Trophoblast cell (in vitro differentiated cells and primary cell): ENCODE measurements at regions not wholly inside any gene's neighbourhood (a gene's known extent, or its start where the extent isn't known, plus 50 kb on each side); places are given as distances from the start of the nearest gene placed in this dataset.

Source experiments
- DNase-seq, 2 donors: peaks; one replicate each; pipeline ENCODE4 v3.0.0-alpha.2; 2016
- H2AFZ ChIP-seq: 2 replicates; pipeline ENCODE4 v1.6.1; 2013; ENCODE audit warnings: low read length, moderate library complexity, mild to moderate bottlenecking; ENCODE audit not compliant: insufficient read depth, poor library complexity
- H2AK5ac ChIP-seq: 2 replicates; pipeline ENCODE4 v1.6.1; 2013; ENCODE audit warnings: mild to moderate bottlenecking, low read length
- H2BK120ac ChIP-seq: 2 replicates; pipeline ENCODE4 v1.6.1; 2013; ENCODE audit warnings: low read length, mild to moderate bottlenecking, moderate library complexity; ENCODE audit not compliant: insufficient read depth, poor library complexity
- H2BK12ac ChIP-seq: 2 replicates; pipeline ENCODE4 v1.6.1; 2013; ENCODE audit warnings: mild to moderate bottlenecking, low read length, moderate library complexity
- H2BK5ac ChIP-seq: 2 replicates; pipeline ENCODE4 v1.6.1; 2013; ENCODE audit warnings: low read length, low read depth, moderate library complexity, mild to moderate bottlenecking; ENCODE audit not compliant: poor library complexity
- H3K14ac ChIP-seq: 2 replicates; pipeline ENCODE4 v1.6.1; 2013; ENCODE audit warnings: mild to moderate bottlenecking, low read length
- H3K18ac ChIP-seq: 2 replicates; pipeline ENCODE4 v1.6.1; 2013; ENCODE audit warnings: mild to moderate bottlenecking, low read length
- H3K23ac ChIP-seq: 2 replicates; pipeline ENCODE4 v1.6.1; 2013; ENCODE audit warnings: low read length
- H3K27ac ChIP-seq: 2 replicates; pipeline ENCODE4 v1.5.1; 2013; ENCODE audit warnings: low read depth, mild to moderate bottlenecking, inconsistent platforms, low read length, moderate library complexity
- H3K27me3 ChIP-seq: 2 replicates; pipeline ENCODE4 v1.6.1; 2013; ENCODE audit warnings: inconsistent platforms, mild to moderate bottlenecking, low read length, moderate library complexity; ENCODE audit not compliant: insufficient read depth
- H3K36me3 ChIP-seq, 2 experiments: 1 replicate in 1 of 2; 2 replicates in 1 of 2; pipeline ENCODE4 v1.6.1; 2013; ENCODE audit warnings: low read length in 2 of 2, mild to moderate bottlenecking in 2 of 2, moderate library complexity in 1 of 2; ENCODE audit not compliant: insufficient read depth in 2 of 2, control insufficient read depth in 1 of 2
- H3K4ac ChIP-seq: 2 replicates; pipeline ENCODE4 v1.6.1; 2013; ENCODE audit warnings: low read depth, mild to moderate bottlenecking, low read length, moderate library complexity
- H3K4me1 ChIP-seq, 2 experiments: 1 replicate in 1 of 2; 2 replicates in 1 of 2; pipeline ENCODE4 v1.6.1; 2013; ENCODE audit warnings: low read length in 2 of 2, mild to moderate bottlenecking in 2 of 2, moderate library complexity in 1 of 2; ENCODE audit not compliant: insufficient read depth in 2 of 2, control insufficient read depth in 1 of 2
- H3K4me2 ChIP-seq: 2 replicates; pipeline ENCODE4 v1.6.1; 2013; ENCODE audit warnings: inconsistent platforms, mild to moderate bottlenecking, low read length, moderate library complexity
- H3K4me3 ChIP-seq: 2 replicates; pipeline ENCODE4 v1.5.1; 2013; ENCODE audit warnings: mild to moderate bottlenecking, low read depth, low read length, inconsistent platforms
- H3K79me1 ChIP-seq: one replicate; pipeline ENCODE4 v1.6.1; 2013; ENCODE audit warnings: low read length
- H3K79me2 ChIP-seq: 2 replicates; pipeline ENCODE4 v1.6.1; 2013; ENCODE audit warnings: low read length, mild to moderate bottlenecking; ENCODE audit not compliant: control insufficient read depth, insufficient read depth, poor library complexity
- H3K9ac ChIP-seq: 2 replicates; pipeline ENCODE4 v1.6.1; 2013; ENCODE audit warnings: mild to moderate bottlenecking, low read length
- H3K9me3 ChIP-seq: 2 replicates; pipeline ENCODE4 v1.6.1; 2013; ENCODE audit warnings: low read depth, mild to moderate bottlenecking, control low read depth, inconsistent platforms, low read length; ENCODE audit not compliant: insufficient read depth
- H4K12ac ChIP-seq: 2 replicates; pipeline ENCODE4 v1.6.1; 2013; ENCODE audit warnings: low read depth, mild to moderate bottlenecking, low read length, moderate library complexity
- H4K8ac ChIP-seq: 2 replicates; pipeline ENCODE4 v1.6.1; 2013; ENCODE audit warnings: low read depth, mild to moderate bottlenecking, low read length, moderate library complexity
- H4K91ac ChIP-seq: one replicate; pipeline ENCODE4 v1.6.1; 2013; ENCODE audit warnings: low read depth, mild to moderate bottlenecking, low read length, moderate library complexity
- WGBS: extraction: QIAGEN DNeasy Blood & Tissue Kit; methylation state at CpG from one replicate; pipeline ENCODE4 v1.1.7; 2013; ENCODE audit warnings: missing lambda C conversion rate; ENCODE audit not compliant: insufficient read length, insufficient coverage; ENCODE audit errors: extremely low coverage; 5-methylcytosine and 5-hydroxymethylcytosine counted together

DNA sequence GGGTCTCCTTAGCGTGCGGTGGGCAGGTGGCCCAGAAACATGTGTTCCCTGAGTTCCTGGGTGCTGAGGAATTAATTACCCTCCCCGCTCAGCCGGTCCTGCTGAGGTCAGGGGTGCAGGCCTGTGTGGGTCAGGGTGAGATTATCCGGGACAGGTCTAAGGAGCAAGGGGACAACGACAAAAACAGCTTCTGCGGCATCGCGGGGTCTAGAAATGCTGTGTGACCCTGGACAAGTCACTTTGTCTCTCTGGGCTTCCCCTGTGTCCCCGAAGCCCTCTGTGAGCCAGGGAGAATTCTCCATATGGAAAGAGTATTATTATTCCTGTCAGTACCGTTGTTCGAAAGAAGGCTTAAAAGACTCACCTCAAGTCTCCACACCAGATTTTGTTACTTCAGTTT, 186.1 kb downstream of the MN1 start:
- Histone ChIP-seq H3K9me3 (no peaks in the 10 kb centered on the region), H3K36me3 (no peaks in the 10 kb centered on the region), H3K4me1 (peaks cover 2 to 3% of the 10 kb centered on the region in 2 experiments), H3K27ac (no peak overlapping the region), H3K79me2 (no peaks in the 10 kb centered on the region), H3K23ac (no peak overlapping the region), H4K8ac (no peak overlapping the region), H4K12ac (no peak overlapping the region), H2BK5ac (no peak overlapping the region), H2AK5ac (no peak overlapping the region), H2AFZ (no peak overlapping the region), H3K27me3 (no peaks in the 10 kb centered on the region), H3K4ac (no peak overlapping the region), H2BK120ac (no peak overlapping the region), H3K18ac (no peak overlapping the region), H3K9ac (no peak overlapping the region), H3K79me1 (no peaks in the 10 kb centered on the region), H3K14ac (no peak overlapping the region), H4K91ac (no peak overlapping the region), H3K4me3 (no peak overlapping the region), H2BK12ac (no peak overlapping the region), H3K4me2 (no peak overlapping the region)
- DNase-seq = no peak
- WGBS = no CpG with 5 or more reads among the region's 12 CpGs

DNA sequence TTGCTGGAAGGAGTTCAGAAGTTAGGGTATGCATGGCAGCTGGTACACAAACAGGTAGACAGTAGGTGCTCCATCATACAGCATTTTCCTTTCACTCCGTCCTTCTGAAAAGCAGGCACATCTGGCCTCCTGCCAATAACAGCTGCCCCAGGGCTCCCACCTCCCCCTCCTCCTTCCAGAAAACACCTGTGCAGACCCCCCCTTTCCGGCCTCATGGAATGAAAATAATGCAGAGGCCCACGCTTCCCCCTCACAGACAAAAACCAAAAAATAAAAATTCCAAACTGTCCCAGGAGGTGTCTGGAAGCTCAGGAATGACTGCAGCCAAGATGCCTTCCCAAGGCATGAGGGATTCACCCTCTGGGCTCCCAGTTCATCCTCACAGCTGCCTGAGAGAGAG, 185.5 kb downstream of the MN1 start:
- no peak overlapping the region for H2AK5ac ChIP-seq
- no CpG with 5 or more reads among the region's 3 CpGs for WGBS
- H3K79me1 ChIP-seq = no peaks in the 10 kb centered on the region

DNA sequence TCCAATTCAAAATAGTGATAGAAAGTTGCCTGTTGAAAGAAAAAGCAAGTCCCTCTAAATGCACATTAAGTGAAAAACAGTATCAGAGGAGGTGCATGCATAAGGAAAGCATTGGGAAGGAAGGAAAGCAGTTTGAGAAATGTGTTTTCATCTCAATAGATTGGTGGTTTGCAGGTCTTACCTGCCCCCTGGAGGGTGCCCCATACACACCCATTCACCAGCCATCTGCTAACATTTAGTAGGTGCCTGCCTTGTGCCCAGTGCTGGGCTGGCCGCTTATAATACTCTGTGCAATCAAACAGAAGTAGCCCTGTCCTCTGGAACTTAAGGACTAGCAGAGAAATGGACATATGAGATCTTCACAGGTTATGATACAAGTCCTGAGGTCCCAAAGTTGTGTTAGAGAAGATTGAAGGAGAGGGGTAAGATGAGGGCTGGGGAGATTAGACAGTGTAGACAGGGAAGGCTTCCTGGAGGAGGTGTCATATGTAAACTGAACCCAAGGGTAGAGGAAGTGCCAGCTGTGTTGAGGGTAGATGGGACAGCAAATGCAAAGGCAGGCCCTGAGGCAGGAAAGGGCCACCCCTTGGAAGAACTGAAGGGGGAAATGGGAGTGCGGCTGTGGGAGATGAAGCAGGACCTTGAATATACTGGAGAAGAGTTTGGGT, 184.2 kb downstream of the MN1 start:
- no peaks in the 10 kb centered on the region for H3K9me3 ChIP-seq
- peaks cover 2% of the 10 kb centered on the region for H3K79me1 ChIP-seq
- H3K36me3 ChIP-seq = no peaks in the 10 kb centered on the region
- H2BK5ac ChIP-seq = no peak overlapping the region
- no peak overlapping the region for H3K23ac ChIP-seq
- H3K27me3 ChIP-seq = no peaks in the 10 kb centered on the region
- no peak overlapping the region for H2AFZ ChIP-seq
- H3K14ac ChIP-seq = no peak overlapping the region
- no peak overlapping the region for H3K18ac ChIP-seq
- WGBS = no CpG with 5 or more reads among the region's 2 CpGs
- no peak overlapping the region for H4K8ac ChIP-seq
- H2BK12ac ChIP-seq = no peak overlapping the region
- H3K4ac ChIP-seq = no peak overlapping the region
- H3K4me1 ChIP-seq = peaks cover 2 to 3% of the 10 kb centered on the region in 2 experiments
- H3K4me3 ChIP-seq = no peak overlapping the region
- no peak overlapping the region for H3K4me2 ChIP-seq
- no peak overlapping the region for H4K12ac ChIP-seq
- H4K91ac ChIP-seq = no peak overlapping the region
- no peak for DNase-seq
- no peak overlapping the region for H3K27ac ChIP-seq
- H3K79me2 ChIP-seq = no peaks in the 10 kb centered on the region
- no peak overlapping the region for H2AK5ac ChIP-seq
- H2BK120ac ChIP-seq = no peak overlapping the region
- H3K9ac ChIP-seq = no peak overlapping the region

More for the DNA sequence above, 185.5 kb downstream of the MN1 start:
- Histone ChIP-seq H4K91ac (no peak overlapping the region), H3K18ac (no peak overlapping the region), H3K4me2 (no peak overlapping the region), H2BK120ac (no peak overlapping the region), H3K79me2 (no peaks in the 10 kb centered on the region), H2BK12ac (no peak overlapping the region), H3K4me1 (peaks cover 2 to 3% of the 10 kb centered on the region in 2 experiments), H2BK5ac (no peak overlapping the region), H2AFZ (no peak overlapping the region), H3K36me3 (no peaks in the 10 kb centered on the region), H3K9ac (no peak overlapping the region), H4K12ac (no peak overlapping the region), H3K4ac (no peak overlapping the region), H3K14ac (no peak overlapping the region), H3K4me3 (no peak overlapping the region), H3K27ac (no peak overlapping the region), H4K8ac (no peak overlapping the region), H3K27me3 (no peaks in the 10 kb centered on the region), H3K9me3 (no peaks in the 10 kb centered on the region), H3K23ac (no peak overlapping the region)
- peak; percentile 43 to 79 for DNase-seq

DNA sequence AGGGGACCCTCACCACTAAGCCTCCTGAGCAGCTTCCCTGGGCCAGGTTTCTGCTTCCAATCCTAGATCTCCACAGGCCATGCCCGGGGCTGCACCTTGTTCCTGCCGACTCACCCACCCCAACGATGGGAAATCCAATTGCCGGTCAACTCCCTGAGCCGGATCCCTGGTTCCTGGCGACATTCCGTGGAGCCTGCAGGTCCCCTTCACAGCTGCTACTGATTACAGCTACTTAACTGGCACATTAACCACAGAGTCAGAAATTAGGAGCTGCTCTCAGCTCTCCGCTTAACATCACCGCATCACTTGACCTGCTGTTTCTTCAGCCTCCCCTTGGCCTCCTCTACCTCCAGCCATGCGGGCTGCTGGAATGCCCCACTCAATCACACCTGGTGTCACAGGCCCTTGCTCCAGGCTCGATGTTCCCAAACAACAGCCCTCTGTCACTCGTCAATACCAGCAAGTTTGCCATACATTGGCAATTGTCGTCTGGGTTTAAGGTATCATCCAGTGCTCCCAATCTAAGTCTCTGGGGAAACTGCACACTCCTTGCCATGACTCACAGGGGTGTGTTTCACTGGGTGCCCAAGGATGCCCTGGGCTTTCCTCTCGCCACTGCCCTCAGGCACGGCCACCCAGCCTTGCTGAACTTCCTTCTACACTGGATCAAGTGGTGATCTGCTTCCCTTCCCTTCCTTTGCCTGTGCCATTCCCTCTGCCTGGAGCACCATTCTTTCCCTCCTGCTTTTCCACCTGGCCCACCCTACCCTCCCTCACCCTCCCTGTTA, 181.0 kb downstream of the MN1 start:
- Histone ChIP-seq H3K9ac (no peak overlapping the region), H3K18ac (no peak overlapping the region), H3K4me3 (no peak overlapping the region), H2BK12ac (no peak overlapping the region), H2BK5ac (no peak overlapping the region), H3K9me3 (no peaks in the 10 kb centered on the region), H4K8ac (no peak overlapping the region), H3K4me1 (peaks cover 0 to 3% of the 10 kb centered on the region in 2 experiments), H3K79me1 (peaks cover 2% of the 10 kb centered on the region), H4K12ac (no peak overlapping the region), H3K27ac (no peak overlapping the region), H4K91ac (no peak overlapping the region), H3K23ac (no peak overlapping the region), H3K36me3 (no peaks in the 10 kb centered on the region), H2AFZ (no peak overlapping the region), H2AK5ac (no peak overlapping the region), H3K4ac (no peak overlapping the region), H3K27me3 (no peaks in the 10 kb centered on the region), H2BK120ac (no peak overlapping the region), H3K14ac (no peak overlapping the region), H3K79me2 (no peaks in the 10 kb centered on the region), H3K4me2 (no peak overlapping the region)
- peak; percentile 19 to 69 for DNase-seq
- WGBS = no CpG with 5 or more reads among the region's 15 CpGs
